ENCODE measurements at regions not wholly inside any gene's neighbourhood (a gene's known extent, or its start where the extent isn't known, plus 50 kb on each side); places are given as distances from the start of the nearest gene placed in this dataset.
A peak's percentile ranks its signal among the peaks of the same experiment; 100 is the strongest.

- no peak overlapping the region for H3K4me2 ChIP-seq (ENCODE audit: low read length, poor library complexity, severe bottlenecking)
- no peak overlapping the region for H3K23ac ChIP-seq (ENCODE audit: low read length in 2 of 2)
- no peaks in the 10 kb centered on the region for H3K79me1 ChIP-seq (replicated peaks; ENCODE audit: low read length, poor library complexity, severe bottlenecking)
- H3K4me3 ChIP-seq (ENCODE audit: insufficient read depth in 1 of 2, low read depth in 1 of 2, low read length in 2 of 2) = no peak overlapping the region
- H3K9ac ChIP-seq (ENCODE audit: low read length) = peak overlapping the region; percentile 60
- WGBS = 54% methylated on average over 2 of the region's 2 CpGs
- no peak overlapping the region for H3K4ac ChIP-seq (ENCODE audit: low read depth in 1 of 2, low read length in 2 of 2)
- DNase-seq = peak; percentile 24
- no peak overlapping the region for H2BK12ac ChIP-seq (ENCODE audit: low read length in 2 of 2)
- no peaks in the 10 kb centered on the region for H3K4me1 ChIP-seq (ENCODE audit: control insufficient read depth, insufficient read depth, low read depth, low read length)
- H3K36me3 ChIP-seq (ENCODE audit: control insufficient read depth in 1 of 2, insufficient read depth in 2 of 2, low read depth in 1 of 2, low read length in 2 of 2) = no peaks in the 10 kb centered on the region
- H3K18ac ChIP-seq (ENCODE audit: low read depth in 1 of 2, low read length in 2 of 2) = peak overlapping the region; percentile 30 to 57
- no peak overlapping the region for H2BK120ac ChIP-seq (ENCODE audit: low read depth, low read length)
- H2AK5ac ChIP-seq (ENCODE audit: low read length, severe bottlenecking) = no peak overlapping the region
- no peaks in the 10 kb centered on the region for H3K27me3 ChIP-seq (ENCODE audit: control insufficient read depth in 1 of 2, insufficient read depth in 1 of 2, low read length in 2 of 2)
- no peak overlapping the region for H3K14ac ChIP-seq (ENCODE audit: low read length in 2 of 2)
- no peak overlapping the region for H4K8ac ChIP-seq (ENCODE audit: low read length)
- H2BK15ac ChIP-seq (ENCODE audit: low read depth, poor library complexity, severe bottlenecking) = no peak overlapping the region
- no peak overlapping the region for H3K27ac ChIP-seq (ENCODE audit: low read length, poor library complexity, severe bottlenecking)
- H2BK5ac ChIP-seq (ENCODE audit: low read depth, low read length, poor library complexity, severe bottlenecking) = no peak overlapping the region
- H4K91ac ChIP-seq (ENCODE audit: low read length) = no peak overlapping the region
- no peak overlapping the region for H2AFZ ChIP-seq (ENCODE audit: low read depth, low read length)
- H3K9me3 ChIP-seq (ENCODE audit: control insufficient read depth, low read length) = no peaks in the 10 kb centered on the region
Observed at GRCh38 chr5:65075623-65076250, 307.0 kb downstream of the CWC27 start.

- Histone ChIP-seq H4K8ac (ENCODE audit: low read length) (no peak overlapping the region), H3K4me2 (ENCODE audit: low read length, poor library complexity, severe bottlenecking) (no peak overlapping the region), H3K18ac (ENCODE audit: low read depth in 1 of 2, low read length in 2 of 2) (no peak overlapping the region), H3K79me1 (replicated peaks; ENCODE audit: low read length, poor library complexity, severe bottlenecking) (no peaks in the 10 kb centered on the region), H3K9me3 (ENCODE audit: control insufficient read depth, low read length) (no peaks in the 10 kb centered on the region), H3K27me3 (ENCODE audit: control insufficient read depth in 1 of 2, insufficient read depth in 1 of 2, low read length in 2 of 2) (no peaks in the 10 kb centered on the region), H3K9ac (ENCODE audit: low read length) (peak overlapping the region; percentile 60), H3K4me3 (ENCODE audit: insufficient read depth in 1 of 2, low read depth in 1 of 2, low read length in 2 of 2) (no peak overlapping the region), H2BK12ac (ENCODE audit: low read length in 2 of 2) (no peak overlapping the region), H3K36me3 (ENCODE audit: control insufficient read depth in 1 of 2, insufficient read depth in 2 of 2, low read depth in 1 of 2, low read length in 2 of 2) (no peaks in the 10 kb centered on the region), H3K14ac (ENCODE audit: low read length in 2 of 2) (no peak overlapping the region), H3K4me1 (ENCODE audit: control insufficient read depth, insufficient read depth, low read depth, low read length) (no peaks in the 10 kb centered on the region), H2AFZ (ENCODE audit: low read depth, low read length) (no peak overlapping the region), H4K91ac (ENCODE audit: low read length) (no peak overlapping the region), H2AK5ac (ENCODE audit: low read length, severe bottlenecking) (no peak overlapping the region), H3K4ac (ENCODE audit: low read depth in 1 of 2, low read length in 2 of 2) (peak overlapping the region in 1 of 2 experiments; percentile 73), H2BK120ac (ENCODE audit: low read depth, low read length) (no peak overlapping the region), H2BK5ac (ENCODE audit: low read depth, low read length, poor library complexity, severe bottlenecking) (no peak overlapping the region), H3K27ac (ENCODE audit: low read length, poor library complexity, severe bottlenecking) (no peak overlapping the region), H2BK15ac (ENCODE audit: low read depth, poor library complexity, severe bottlenecking) (no peak overlapping the region), H3K23ac (ENCODE audit: low read length in 2 of 2) (no peak overlapping the region)
- WGBS = 56% methylated on average over 5 of the region's 5 CpGs
- peak; percentile 65 for DNase-seq
Observed at GRCh38 chr5:65076251-65076869, 307.6 kb downstream of the CWC27 start.

DNA sequence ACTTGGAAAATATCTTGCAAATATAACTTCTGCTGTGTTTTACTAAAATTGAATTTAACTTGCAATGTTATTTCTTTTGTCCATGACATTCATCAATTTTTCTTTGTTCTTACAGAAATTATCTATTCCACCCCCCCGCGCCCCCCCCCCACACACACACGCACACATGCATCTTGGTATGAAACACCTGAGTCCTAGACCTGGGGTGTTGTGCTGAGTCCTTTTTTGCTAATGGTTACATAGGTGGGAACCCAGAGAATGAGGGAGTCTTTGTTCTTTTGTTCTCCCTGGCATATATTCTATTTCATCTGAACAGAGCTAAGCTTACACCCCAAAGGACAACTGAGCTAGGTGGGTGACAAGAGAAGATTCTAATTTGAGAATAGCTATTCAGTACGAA, 308.9 kb downstream of the CWC27 start:
- Histone ChIP-seq H3K4ac (ENCODE audit: low read depth in 1 of 2, low read length in 2 of 2) (no peak overlapping the region), H3K18ac (ENCODE audit: low read depth in 1 of 2, low read length in 2 of 2) (no peak overlapping the region), H3K4me3 (ENCODE audit: insufficient read depth in 1 of 2, low read depth in 1 of 2, low read length in 2 of 2) (no peak overlapping the region), H3K27ac (ENCODE audit: low read length, poor library complexity, severe bottlenecking) (no peak overlapping the region), H3K79me1 (replicated peaks; ENCODE audit: low read length, poor library complexity, severe bottlenecking) (no peaks in the 10 kb centered on the region), H4K8ac (ENCODE audit: low read length) (no peak overlapping the region), H2AFZ (ENCODE audit: low read depth, low read length) (no peak overlapping the region), H3K4me2 (ENCODE audit: low read length, poor library complexity, severe bottlenecking) (no peak overlapping the region), H2AK5ac (ENCODE audit: low read length, severe bottlenecking) (no peak overlapping the region), H2BK5ac (ENCODE audit: low read depth, low read length, poor library complexity, severe bottlenecking) (no peak overlapping the region), H2BK12ac (ENCODE audit: low read length in 2 of 2) (no peak overlapping the region), H3K9me3 (ENCODE audit: control insufficient read depth, low read length) (no peaks in the 10 kb centered on the region), H3K14ac (ENCODE audit: low read length in 2 of 2) (no peak overlapping the region), H2BK120ac (ENCODE audit: low read depth, low read length) (no peak overlapping the region), H4K91ac (ENCODE audit: low read length) (no peak overlapping the region), H3K36me3 (ENCODE audit: control insufficient read depth in 1 of 2, insufficient read depth in 2 of 2, low read depth in 1 of 2, low read length in 2 of 2) (no peaks in the 10 kb centered on the region), H3K4me1 (ENCODE audit: control insufficient read depth, insufficient read depth, low read depth, low read length) (no peaks in the 10 kb centered on the region), H3K27me3 (ENCODE audit: control insufficient read depth in 1 of 2, insufficient read depth in 1 of 2, low read length in 2 of 2) (no peaks in the 10 kb centered on the region), H3K9ac (ENCODE audit: low read length) (no peak overlapping the region), H3K23ac (ENCODE audit: low read length in 2 of 2) (no peak overlapping the region), H2BK15ac (ENCODE audit: low read depth, poor library complexity, severe bottlenecking) (no peak overlapping the region)
- WGBS = 97% methylated on average over 1 of the region's 4 CpGs
- no peak for DNase-seq

DNA sequence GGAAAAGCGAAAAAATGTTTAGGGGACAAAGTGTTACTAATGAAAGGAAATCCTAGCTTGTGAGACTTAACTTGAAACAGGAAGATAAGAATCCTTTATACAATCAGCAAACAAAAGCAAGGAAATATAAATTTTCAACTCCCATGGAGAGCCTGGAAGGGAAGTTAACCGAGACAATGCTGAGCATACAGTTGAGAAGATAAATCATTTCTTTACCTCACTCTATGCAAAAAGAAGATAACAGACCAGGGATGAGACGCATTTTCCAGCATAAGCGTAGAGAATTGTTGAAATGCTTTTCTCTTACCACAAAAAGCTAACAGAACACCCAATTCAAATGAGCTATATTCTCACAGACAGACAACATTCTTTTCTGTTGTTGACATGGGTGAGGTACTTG, 309.6 kb downstream of the CWC27 start:
- H2BK5ac ChIP-seq (ENCODE audit: low read depth, low read length, poor library complexity, severe bottlenecking) = no peak overlapping the region
- H2AFZ ChIP-seq (ENCODE audit: low read depth, low read length) = no peak overlapping the region
- H4K8ac ChIP-seq (ENCODE audit: low read length) = no peak overlapping the region
- no peak overlapping the region for H2BK12ac ChIP-seq (ENCODE audit: low read length in 2 of 2)
- no peak overlapping the region for H3K4me3 ChIP-seq (ENCODE audit: insufficient read depth in 1 of 2, low read depth in 1 of 2, low read length in 2 of 2)
- no peak overlapping the region for H2AK5ac ChIP-seq (ENCODE audit: low read length, severe bottlenecking)
- no peak overlapping the region for H4K91ac ChIP-seq (ENCODE audit: low read length)
- WGBS = 91% methylated on average over 2 of the region's 4 CpGs
- no peak overlapping the region for H2BK15ac ChIP-seq (ENCODE audit: low read depth, poor library complexity, severe bottlenecking)
- peak; percentile 42 for DNase-seq
- H3K4me2 ChIP-seq (ENCODE audit: low read length, poor library complexity, severe bottlenecking) = no peak overlapping the region
- no peak overlapping the region for H3K23ac ChIP-seq (ENCODE audit: low read length in 2 of 2)
- no peaks in the 10 kb centered on the region for H3K79me1 ChIP-seq (replicated peaks; ENCODE audit: low read length, poor library complexity, severe bottlenecking)
- H3K36me3 ChIP-seq (ENCODE audit: control insufficient read depth in 1 of 2, insufficient read depth in 2 of 2, low read depth in 1 of 2, low read length in 2 of 2) = no peaks in the 10 kb centered on the region
- no peak overlapping the region for H3K9ac ChIP-seq (ENCODE audit: low read length)
- no peaks in the 10 kb centered on the region for H3K27me3 ChIP-seq (ENCODE audit: control insufficient read depth in 1 of 2, insufficient read depth in 1 of 2, low read length in 2 of 2)
- no peak overlapping the region for H3K18ac ChIP-seq (ENCODE audit: low read depth in 1 of 2, low read length in 2 of 2)
- H3K4ac ChIP-seq (ENCODE audit: low read depth in 1 of 2, low read length in 2 of 2) = no peak overlapping the region
- no peak overlapping the region for H2BK120ac ChIP-seq (ENCODE audit: low read depth, low read length)
- no peak overlapping the region for H3K27ac ChIP-seq (ENCODE audit: low read length, poor library complexity, severe bottlenecking)
- H3K9me3 ChIP-seq (ENCODE audit: control insufficient read depth, low read length) = no peaks in the 10 kb centered on the region
- H3K4me1 ChIP-seq (ENCODE audit: control insufficient read depth, insufficient read depth, low read depth, low read length) = no peaks in the 10 kb centered on the region
- H3K14ac ChIP-seq (ENCODE audit: low read length in 2 of 2) = no peak overlapping the region
